Natural killer cell (primary cell): ENCODE measurements at regions not wholly inside any gene's neighbourhood (a gene's known extent, or its start where the extent isn't known, plus 50 kb on each side); places are given as distances from the start of the nearest gene placed in this dataset.

Source experiments
- ATAC-seq, 3 donors: fragments of 150-1000 bp in 2 of 3; fragments of 200-7000 bp in 1 of 3; cut with Tn5 transposase; 1 replicate in 1 of 3; 2 replicates in 2 of 3; pipeline ENCODE4 v1.10.0; 2021; ENCODE audit warnings: mild to moderate bottlenecking in 2 of 3, moderate library complexity in 2 of 3
- DNase-seq, 2 donors: peaks; one replicate each; pipeline versions ENCODE4 v3.0.0 to v3.0.0-alpha.2; 2013 to 2021; ENCODE audit warnings: mixed read lengths in 1 of 2
- H3K27ac ChIP-seq: one replicate; pipeline ENCODE4 v1.5.1; 2013; ENCODE audit warnings: mild to moderate bottlenecking, low read length
- H3K27me3 ChIP-seq: one replicate; pipeline ENCODE4 v1.6.1; 2013; ENCODE audit warnings: low read length; ENCODE audit not compliant: control insufficient read depth, insufficient read depth
- H3K36me3 ChIP-seq: one replicate; pipeline ENCODE4 v1.6.1; 2013; ENCODE audit warnings: low read length; ENCODE audit not compliant: control insufficient read depth, insufficient read depth
- H3K4me1 ChIP-seq: one replicate; pipeline ENCODE4 v1.6.1; 2013; ENCODE audit warnings: low read length; ENCODE audit not compliant: control insufficient read depth, insufficient read depth
- H3K4me3 ChIP-seq: one replicate; pipeline ENCODE4 v1.5.1; 2013; ENCODE audit warnings: low read length
- H3K9me3 ChIP-seq: one replicate; pipeline ENCODE4 v1.6.1; 2013; ENCODE audit warnings: low read length; ENCODE audit not compliant: control insufficient read depth, insufficient read depth
- H3K27ac Mint-ChIP-seq, 2 donors: one replicate each; pipeline ENCODE4 v1.8.0; 2022; ENCODE audit warnings: mild to moderate bottlenecking in 2 of 2, mixed read lengths in 2 of 2, moderate library complexity in 1 of 2
- H3K27me3 Mint-ChIP-seq, 2 donors: one replicate each; pipeline ENCODE4 v1.8.0; 2022; ENCODE audit warnings: low read depth in 2 of 2, mixed read lengths in 2 of 2
- H3K36me3 Mint-ChIP-seq: one replicate; pipeline ENCODE4 v1.8.0; 2022; ENCODE audit warnings: mixed read lengths
- H3K4me1 Mint-ChIP-seq, 2 donors: one replicate each; pipeline ENCODE4 v1.8.0; 2022; ENCODE audit warnings: mixed read lengths in 2 of 2
- H3K4me3 Mint-ChIP-seq: one replicate; pipeline ENCODE4 v1.8.0; 2022; ENCODE audit warnings: mild to moderate bottlenecking, moderate library complexity, mixed read lengths
- H3K9me3 Mint-ChIP-seq, 2 donors: one replicate each; pipeline ENCODE4 v1.8.0; 2022; ENCODE audit warnings: mixed read lengths in 2 of 2
- WGBS: methylation state at CpG from one replicate; pipeline ENCODE4 v1.1.7; 2013; ENCODE audit warnings: missing lambda C conversion rate; ENCODE audit not compliant: insufficient coverage; 5-methylcytosine and 5-hydroxymethylcytosine counted together
- intact Hi-C: fragments of 100-400 bp; cut with micrococcal nuclease; formaldehyde crosslinking; loops from one replicate; pipeline ENCODE4 v1.14.2; 2022
- TF ChIP-seq, protein P1 (sequence below): fragments of 200-600 bp; IDR thresholded peaks from one replicate; pipeline ENCODE4 v1.8.0; 2022; ENCODE audit warnings: antibody characterized with exemption

DNA sequence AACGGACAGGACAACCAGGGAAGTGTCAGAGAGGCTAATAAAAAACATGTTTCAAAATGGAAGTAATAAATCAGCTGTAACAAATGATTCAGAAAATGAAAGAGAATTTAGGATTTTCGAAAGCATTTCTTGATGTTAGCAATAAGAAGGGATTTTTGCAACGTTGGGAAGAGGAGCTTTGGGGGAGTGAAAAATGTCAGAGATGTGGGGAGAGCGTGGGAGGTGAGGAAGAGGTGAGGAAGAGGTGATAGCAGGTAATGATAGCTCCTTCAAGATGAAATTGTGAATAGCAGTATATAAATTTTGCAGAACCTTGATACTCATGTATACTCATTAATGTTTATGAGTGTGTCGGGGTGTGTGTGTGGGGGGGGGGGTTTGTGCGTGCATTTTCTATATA is 76.2 kb upstream of the COX10 start:
- TF ChIP-seq, protein P1, sequence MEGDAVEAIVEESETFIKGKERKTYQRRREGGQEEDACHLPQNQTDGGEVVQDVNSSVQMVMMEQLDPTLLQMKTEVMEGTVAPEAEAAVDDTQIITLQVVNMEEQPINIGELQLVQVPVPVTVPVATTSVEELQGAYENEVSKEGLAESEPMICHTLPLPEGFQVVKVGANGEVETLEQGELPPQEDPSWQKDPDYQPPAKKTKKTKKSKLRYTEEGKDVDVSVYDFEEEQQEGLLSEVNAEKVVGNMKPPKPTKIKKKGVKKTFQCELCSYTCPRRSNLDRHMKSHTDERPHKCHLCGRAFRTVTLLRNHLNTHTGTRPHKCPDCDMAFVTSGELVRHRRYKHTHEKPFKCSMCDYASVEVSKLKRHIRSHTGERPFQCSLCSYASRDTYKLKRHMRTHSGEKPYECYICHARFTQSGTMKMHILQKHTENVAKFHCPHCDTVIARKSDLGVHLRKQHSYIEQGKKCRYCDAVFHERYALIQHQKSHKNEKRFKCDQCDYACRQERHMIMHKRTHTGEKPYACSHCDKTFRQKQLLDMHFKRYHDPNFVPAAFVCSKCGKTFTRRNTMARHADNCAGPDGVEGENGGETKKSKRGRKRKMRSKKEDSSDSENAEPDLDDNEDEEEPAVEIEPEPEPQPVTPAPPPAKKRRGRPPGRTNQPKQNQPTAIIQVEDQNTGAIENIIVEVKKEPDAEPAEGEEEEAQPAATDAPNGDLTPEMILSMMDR = no peak
- no peaks in the 10 kb centered on the region for H3K27me3 Mint-ChIP-seq
- no peaks in the 10 kb centered on the region for H3K9me3 ChIP-seq
- H3K4me3 ChIP-seq = no peak overlapping the region
- H3K27ac ChIP-seq = no peak overlapping the region
- H3K4me1 Mint-ChIP-seq = no peaks in the 10 kb centered on the region
- H3K27ac Mint-ChIP-seq = no peak overlapping the region
- no peaks in the 10 kb centered on the region for H3K27me3 ChIP-seq
- 87% methylated on average over 6 of the region's 6 CpGs for WGBS
- H3K36me3 Mint-ChIP-seq = no peaks in the 10 kb centered on the region
- intact Hi-C loops = no loop called here
- H3K4me3 Mint-ChIP-seq = no peak overlapping the region
- no peak for ATAC-seq
- no peak for DNase-seq
- no peaks in the 10 kb centered on the region for H3K9me3 Mint-ChIP-seq
- no peaks in the 10 kb centered on the region for H3K36me3 ChIP-seq
- no peaks in the 10 kb centered on the region for H3K4me1 ChIP-seq

DNA sequence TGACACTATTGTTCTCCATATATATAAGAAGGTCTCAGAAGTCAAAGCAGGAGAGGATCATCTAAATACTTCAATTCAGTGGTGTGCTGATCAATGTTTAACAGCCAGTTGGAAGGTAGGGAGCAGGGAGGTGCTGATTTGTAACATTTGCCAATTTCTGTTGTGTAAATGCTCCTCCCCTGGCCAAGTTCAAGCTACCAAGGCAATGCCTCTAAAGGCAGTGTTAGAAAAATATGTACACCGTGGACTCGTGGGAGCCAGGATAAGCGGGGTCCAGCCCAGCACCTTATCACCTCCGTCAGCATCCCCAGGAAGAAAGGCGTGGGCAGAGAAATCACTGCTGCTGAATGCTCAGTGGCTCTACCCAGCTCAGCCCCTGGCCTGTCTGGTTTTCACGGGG is 75.3 kb upstream of the COX10 start:
- ATAC-seq = no peak
- Mint-ChIP-seq H3K9me3 (no peaks in the 10 kb centered on the region), H3K4me1 (no peaks in the 10 kb centered on the region), H3K27me3 (no peaks in the 10 kb centered on the region), H3K27ac (no peak overlapping the region), H3K36me3 (no peaks in the 10 kb centered on the region), H3K4me3 (no peak overlapping the region)
- intact Hi-C loops = no loop called here
- Histone ChIP-seq H3K4me1 (no peaks in the 10 kb centered on the region), H3K27me3 (no peaks in the 10 kb centered on the region), H3K9me3 (no peaks in the 10 kb centered on the region), H3K36me3 (no peaks in the 10 kb centered on the region), H3K27ac (no peak overlapping the region), H3K4me3 (no peak overlapping the region)
- no peak for DNase-seq
- 93% methylated on average over 6 of the region's 6 CpGs for WGBS
- TF ChIP-seq, protein P1 = no peak

DNA sequence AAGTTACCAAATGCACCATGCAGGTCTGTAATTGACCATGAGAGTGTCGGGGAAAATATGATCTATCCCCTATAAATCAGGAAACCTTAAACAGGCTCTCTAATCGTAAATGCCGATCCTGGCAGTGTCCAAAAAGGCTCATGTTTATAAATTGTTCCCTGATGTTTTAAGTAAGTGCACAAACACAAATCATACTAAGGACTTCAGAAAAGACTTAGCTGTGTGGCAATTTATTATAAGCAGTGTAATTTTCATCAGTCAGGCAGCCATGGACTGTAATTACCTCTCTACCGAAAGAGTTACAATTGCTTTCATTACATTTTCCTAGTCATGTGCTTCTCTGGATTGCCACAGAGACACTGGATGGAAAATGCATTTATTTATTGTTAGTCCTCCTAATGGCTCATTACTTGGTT is 73.4 kb upstream of the COX10 start:
- H3K9me3 ChIP-seq = no peaks in the 10 kb centered on the region
- Mint-ChIP-seq H3K4me3 (no peak overlapping the region), H3K4me1 (no peaks in the 10 kb centered on the region), H3K27me3 (no peaks in the 10 kb centered on the region), H3K27ac (no peak overlapping the region), H3K36me3 (no peaks in the 10 kb centered on the region), H3K9me3 (peaks cover 0 to under 1% of the 10 kb centered on the region in 2 donors)
- H3K27me3 ChIP-seq = no peaks in the 10 kb centered on the region
- H3K4me3 ChIP-seq = no peak overlapping the region
- no peak for DNase-seq
- WGBS = 95% methylated on average over 3 of the region's 4 CpGs
- no peak overlapping the region for H3K27ac ChIP-seq
- no peaks in the 10 kb centered on the region for H3K36me3 ChIP-seq
- no peak for ATAC-seq
- intact Hi-C loops = no loop called here
- H3K4me1 ChIP-seq = no peaks in the 10 kb centered on the region
- TF ChIP-seq, protein P1 = no peak

- H3K4me3 Mint-ChIP-seq = no peak overlapping the region
- TF ChIP-seq, protein P1 = no peak
- ATAC-seq (no peak), DNase-seq (no peak)
- intact Hi-C loops = no loop called here
- H3K4me3 ChIP-seq = no peak overlapping the region
- H3K9me3 ChIP-seq = no peaks in the 10 kb centered on the region
- 90% methylated on average over 6 of the region's 7 CpGs for WGBS
- no peak overlapping the region for H3K27ac Mint-ChIP-seq
- no peaks in the 10 kb centered on the region for H3K36me3 ChIP-seq
- H3K4me1 Mint-ChIP-seq = no peaks in the 10 kb centered on the region
- H3K27me3 ChIP-seq = no peaks in the 10 kb centered on the region
- peaks cover 2 to 3% of the 10 kb centered on the region in 2 donors for H3K9me3 Mint-ChIP-seq
- no peaks in the 10 kb centered on the region for H3K36me3 Mint-ChIP-seq
- no peaks in the 10 kb centered on the region for H3K27me3 Mint-ChIP-seq
- no peaks in the 10 kb centered on the region for H3K4me1 ChIP-seq
- H3K27ac ChIP-seq = no peak overlapping the region
These were observed 73.0 kb upstream of the COX10 start for GRCh38 chr17:13996276-13996675.
